GM12878 (cell line): ENCODE measurements at regions not wholly inside any gene's neighbourhood (a gene's known extent, or its start where the extent isn't known, plus 50 kb on each side); places are given as distances from the start of the nearest gene placed in this dataset.

Source experiments
- BHLHE40 ChIP-seq, 2 experiments: fragments of 450-650 bp in 1 of 2; IDR thresholded peaks; 2 replicates each; pipeline ENCODE4 v1.6.1; 2011 to 2017; ENCODE audit warnings: low read depth in 2 of 2, borderline replicate concordance in 1 of 2, improper control_type of control experiment in 1 of 2, low read length in 1 of 2, mild to moderate bottlenecking in 1 of 2
- CHD1 ChIP-seq: IDR thresholded peaks from 2 replicates; pipeline ENCODE4 v1.6.1; 2012; ENCODE audit warnings: low read depth, low read length, improper control_type of control experiment
- CHD2 ChIP-seq: IDR thresholded peaks from 2 replicates; pipeline ENCODE4 v1.6.1; 2011; ENCODE audit warnings: low read depth, low read length, improper control_type of control experiment, borderline replicate concordance
- ESRRA ChIP-seq: IDR thresholded peaks from 2 replicates; pipeline ENCODE4 v1.6.1; 2012; ENCODE audit warnings: mild to moderate bottlenecking, low read length, improper control_type of control experiment
- HDAC6 ChIP-seq: fragments of 200-600 bp; sonication (generic); IDR thresholded peaks from one replicate; pipeline ENCODE4 v1.8.0; 2017; ENCODE audit warnings: antibody characterized with exemption; ENCODE audit not compliant: unreplicated experiment
- IRF3 ChIP-seq: fragments of 450-650 bp; IDR thresholded peaks from 2 replicates; pipeline ENCODE4 v1.6.1; 2014; ENCODE audit warnings: mild to moderate bottlenecking
- LARP7 ChIP-seq: fragments of 450-650 bp; IDR thresholded peaks from 2 replicates; pipeline ENCODE4 v1.6.1; 2017; ENCODE audit warnings: mild to moderate bottlenecking
- MYB ChIP-seq: fragments of 150-350 bp; IDR thresholded peaks from 2 replicates; pipeline ENCODE4 v1.6.1; 2014; ENCODE audit warnings: mild to moderate bottlenecking, low read depth, low read length, borderline replicate concordance
- POU2F2 ChIP-seq: IDR thresholded peaks from 3 replicates; pipeline ENCODE4 v1.6.1; 2011; ENCODE audit warnings: low read depth, mild to moderate bottlenecking, low read length, borderline replicate concordance
- RAD21 ChIP-seq: IDR thresholded peaks from 2 replicates; pipeline ENCODE4 v1.6.1; 2011; ENCODE audit warnings: mild to moderate bottlenecking, low read depth, low read length, moderate library complexity; ENCODE audit not compliant: insufficient read depth
- SREBF2 ChIP-seq: IDR thresholded peaks from 2 replicates; pipeline ENCODE4 v1.6.1; 2012; ENCODE audit warnings: mild to moderate bottlenecking, low read length
- TAF1 ChIP-seq: IDR thresholded peaks from 2 replicates; pipeline ENCODE4 v1.6.1; 2011; ENCODE audit warnings: mild to moderate bottlenecking, low read depth, low read length, borderline replicate concordance
- ZBTB11 ChIP-seq: fragments of 450-650 bp; formaldehyde crosslinking; IDR thresholded peaks from 2 replicates; pipeline ENCODE4 v1.5.0; 2022; ENCODE audit warnings: mild to moderate bottlenecking, missing genetic modification characterization
- ZBTB4 ChIP-seq: fragments of 450-650 bp; formaldehyde crosslinking; IDR thresholded peaks from 2 replicates; pipeline ENCODE4 v1.4.0; 2022; ENCODE audit warnings: mild to moderate bottlenecking, moderate library complexity
- ZNF687 ChIP-seq: fragments of 450-650 bp; IDR thresholded peaks from 2 replicates; pipeline ENCODE4 v1.6.1; 2017; ENCODE audit warnings: mild to moderate bottlenecking, moderate library complexity

- no peak for TF ChIP-seq CHD2
- no peak for TF ChIP-seq ZBTB11 (CRISPR knock-in tag)
- TF ChIP-seq LARP7, result no peak
- TF ChIP-seq MYB, result no peak
- TF ChIP-seq CHD1, result no peak
- no peak for TF ChIP-seq POU2F2
- TF ChIP-seq ZNF687, result no peak
- no peak for TF ChIP-seq RAD21
- TF ChIP-seq TAF1, result no peak
- TF ChIP-seq ESRRA, result no peak
- no peak for TF ChIP-seq IRF3
- TF ChIP-seq ZBTB4 (CRISPR knock-in tag), result no peak
- no peak for TF ChIP-seq HDAC6
- TF ChIP-seq SREBF2, result no peak
- no peak for TF ChIP-seq BHLHE40 (IDR thresholded peaks at IDR 0.05; ENCODE audit: borderline replicate concordance in 1 of 2, low read depth in 2 of 2, low read length in 1 of 2)
Observed at GRCh38 chr3:30475038-30475808, 131.2 kb upstream of the TGFBR2 start (continued).
